ENCODE measurements at regions not wholly inside any gene's neighbourhood (a gene's known extent, or its start where the extent isn't known, plus 50 kb on each side); places are given as distances from the start of the nearest gene placed in this dataset.

GRCh38 chr16:59645194-59645593 is 911.1 kb upstream of the GOT2 start:
- no peak for TF ChIP-seq POLR2A (IDR thresholded peaks at IDR 0.05)
- TF ChIP-seq CTCF (IDR thresholded peaks at IDR 0.05): no peak
